GM19452 (cell line): ENCODE measurements at regions not wholly inside any gene's neighbourhood (a gene's known extent, or its start where the extent isn't known, plus 50 kb on each side); places are given as distances from the start of the nearest gene placed in this dataset.
"Not testable (repeated sequence)": the region's sequence is repeated elsewhere in the genome, so short reads cannot be mapped to it uniquely, and the experiment has no call there.

Experiments used
- ATAC-seq: cut with Tn5 transposase; IDR thresholded peaks from one replicate; pipeline ENCODE4 v1.9.1; 2021; ENCODE audit not compliant: unreplicated experiment

DNA sequence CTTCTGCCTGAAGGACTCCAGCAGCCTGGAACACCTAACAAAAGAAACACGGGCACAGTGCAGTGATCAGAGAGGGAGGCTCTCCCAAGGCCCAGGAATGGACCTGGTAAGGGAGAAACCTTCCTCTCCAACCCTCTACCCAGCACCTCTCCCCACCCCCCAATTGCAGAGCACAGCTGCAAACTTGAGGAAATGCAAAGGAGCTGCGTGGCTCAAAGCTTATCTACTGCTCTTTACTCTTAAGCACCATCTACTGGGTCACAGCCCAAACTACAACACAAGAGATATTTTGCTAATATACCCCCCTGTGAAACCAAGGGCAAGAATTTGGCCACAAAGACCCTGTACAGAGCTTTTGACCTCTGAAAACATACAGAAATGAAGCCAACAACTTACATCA lies 328.3 kb downstream of the OXSM start:
- ATAC-seq: no peak

DNA sequence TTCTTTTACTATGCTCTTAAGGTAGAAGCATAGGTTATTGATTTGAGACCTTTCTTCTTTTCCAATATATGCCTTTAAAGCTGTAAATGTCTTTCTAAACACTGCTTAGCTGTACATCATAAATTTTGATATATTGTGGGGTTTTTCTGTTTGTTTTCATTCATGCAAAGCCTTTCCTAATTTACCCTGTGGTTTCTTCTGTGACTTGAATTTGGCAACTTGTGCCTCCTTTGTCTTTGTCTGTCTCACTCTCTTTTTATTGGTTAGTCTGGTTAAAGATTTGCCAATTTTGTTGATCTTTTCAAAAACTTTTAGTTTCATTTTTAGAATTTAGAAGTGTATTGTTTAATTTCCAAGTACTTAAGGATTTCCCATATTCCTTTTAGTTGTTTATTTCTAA lies 343.1 kb downstream of the OXSM start:
- ATAC-seq: no peak

DNA sequence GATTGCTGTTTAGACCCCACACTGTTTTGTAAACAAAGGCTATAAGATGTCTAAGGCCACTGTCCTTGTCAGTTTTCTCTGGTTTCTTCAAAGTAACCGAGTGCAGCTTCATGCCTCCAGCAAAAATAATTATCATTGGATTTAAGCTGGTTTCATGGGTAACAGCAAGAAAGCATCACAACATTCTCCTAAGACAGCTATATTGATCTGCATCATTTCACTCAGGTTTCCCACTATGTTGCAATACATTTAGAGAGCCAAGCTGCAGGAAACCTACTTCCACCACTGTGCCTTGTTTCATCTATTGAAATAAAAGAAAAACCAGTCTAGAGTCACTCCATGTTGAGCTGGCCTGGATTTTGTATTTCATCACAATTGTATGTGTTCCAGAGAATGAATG lies 351.4 kb downstream of the OXSM start:
- ATAC-seq: no peak

DNA sequence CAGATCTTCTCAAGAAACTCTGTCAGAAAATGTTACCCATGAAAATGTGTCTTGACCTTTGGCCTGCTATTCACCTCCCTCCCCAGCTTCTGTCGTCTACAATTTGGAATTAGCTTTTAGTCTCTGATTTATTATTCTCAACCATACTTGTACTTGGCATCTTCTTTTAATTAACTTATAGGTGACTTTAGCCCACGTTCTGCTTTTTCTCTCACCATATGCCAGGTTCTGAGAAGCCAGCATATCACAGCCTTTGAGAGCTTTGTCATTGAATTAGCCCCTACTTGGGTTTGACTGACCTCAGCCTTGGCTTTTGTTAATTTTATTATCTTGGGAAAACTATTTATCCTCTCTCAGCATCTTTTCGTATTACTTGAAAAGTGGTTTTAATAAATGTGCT lies 355.9 kb downstream of the OXSM start:
- no peak for ATAC-seq

DNA sequence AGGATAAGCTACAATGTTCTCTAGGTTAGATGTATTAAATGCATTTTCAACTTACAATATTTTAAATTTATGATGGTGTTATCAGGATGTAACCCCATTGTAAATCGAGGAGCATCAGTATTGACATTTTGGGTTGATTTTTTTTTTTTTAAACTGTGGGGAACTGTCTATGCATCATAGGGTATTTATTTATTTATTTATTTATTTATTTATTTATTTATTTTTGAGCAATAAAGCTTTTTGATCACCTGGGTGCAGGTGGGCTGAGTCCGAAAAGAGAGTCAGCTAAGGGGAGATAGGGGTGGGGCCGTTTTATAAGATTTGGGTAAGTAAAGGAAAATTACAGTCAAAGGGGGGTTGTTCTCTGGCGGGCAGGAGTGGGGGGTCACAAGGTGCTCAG lies 367.5 kb downstream of the OXSM start:
- not testable (repeated sequence) for ATAC-seq

DNA sequence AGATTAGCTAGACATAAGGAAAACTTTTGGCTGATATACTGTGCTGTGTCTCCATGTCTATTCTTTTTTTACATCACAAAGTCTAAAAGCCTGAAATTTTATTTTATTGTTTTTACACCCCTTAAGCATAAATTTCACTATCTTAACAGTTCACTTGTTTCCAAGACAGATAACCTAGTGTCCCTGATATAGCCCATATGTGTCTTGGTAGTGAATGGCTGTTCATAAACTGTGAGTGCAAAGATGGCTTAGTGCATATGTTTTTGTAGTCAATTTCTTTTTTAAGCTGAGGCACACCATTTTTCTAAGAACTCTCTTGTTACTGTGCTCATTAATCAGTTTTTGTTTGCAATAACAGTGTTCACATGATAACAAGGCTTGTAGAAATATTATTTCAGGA lies 381.1 kb downstream of the OXSM start:
- ATAC-seq: no peak

DNA sequence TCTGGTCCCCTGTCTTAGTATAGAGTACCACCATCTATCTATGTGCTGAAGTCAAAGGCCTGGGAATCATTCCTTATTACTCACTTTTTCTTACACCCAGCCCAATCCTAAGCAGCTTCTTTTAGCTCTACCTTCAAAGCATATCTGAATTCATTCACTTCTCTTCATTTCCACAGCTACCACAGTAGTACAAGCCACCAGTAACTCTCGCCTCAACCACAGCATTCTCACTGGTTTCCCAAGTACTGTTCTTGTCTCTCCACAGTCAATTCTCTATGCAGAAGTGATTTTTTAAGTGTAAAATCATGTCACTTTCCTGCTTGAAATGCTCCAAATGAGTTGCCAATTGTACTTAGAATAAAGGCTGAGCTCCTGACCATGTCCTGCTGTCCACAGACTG lies 401.7 kb downstream of the OXSM start:
- no peak for ATAC-seq

DNA sequence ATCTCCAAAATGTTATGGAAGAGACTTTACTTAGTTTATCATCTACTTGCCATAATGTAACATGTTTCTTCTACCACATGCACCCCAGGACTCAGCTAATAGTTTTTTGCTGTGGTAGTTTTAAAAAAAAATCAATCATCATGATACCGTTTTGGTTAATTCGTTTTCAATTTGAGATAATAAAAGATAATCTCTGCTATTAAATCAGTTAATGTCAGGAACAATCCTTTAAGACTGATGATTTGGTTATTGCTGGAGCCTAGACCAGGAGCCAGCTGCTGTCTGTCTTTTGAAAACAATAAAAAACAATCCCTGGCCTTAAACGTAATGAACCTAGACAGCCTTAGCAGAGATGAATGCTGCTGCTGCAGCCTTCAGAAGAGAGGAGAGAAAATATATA lies 403.7 kb downstream of the OXSM start:
- no peak for ATAC-seq

DNA sequence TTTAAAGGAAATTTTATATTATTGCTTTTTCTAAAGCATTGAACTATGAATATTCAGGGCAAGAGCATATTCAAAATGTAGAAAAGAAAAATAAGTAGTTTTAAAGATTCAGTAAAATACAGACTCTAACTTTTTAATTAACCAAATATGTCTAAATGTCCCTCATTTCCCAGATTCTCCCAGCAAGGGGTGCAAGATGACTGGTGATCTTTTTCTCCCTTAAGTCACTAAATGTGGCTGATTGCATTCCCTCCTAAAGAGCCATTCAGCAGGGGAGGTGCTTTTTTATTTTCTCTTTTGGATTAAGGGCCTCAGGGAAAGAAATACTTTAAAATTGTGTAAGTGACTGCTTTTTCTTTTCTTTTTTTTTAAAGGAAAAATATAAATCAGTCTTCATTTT lies 406.9 kb downstream of the OXSM start:
- ATAC-seq: no peak

DNA sequence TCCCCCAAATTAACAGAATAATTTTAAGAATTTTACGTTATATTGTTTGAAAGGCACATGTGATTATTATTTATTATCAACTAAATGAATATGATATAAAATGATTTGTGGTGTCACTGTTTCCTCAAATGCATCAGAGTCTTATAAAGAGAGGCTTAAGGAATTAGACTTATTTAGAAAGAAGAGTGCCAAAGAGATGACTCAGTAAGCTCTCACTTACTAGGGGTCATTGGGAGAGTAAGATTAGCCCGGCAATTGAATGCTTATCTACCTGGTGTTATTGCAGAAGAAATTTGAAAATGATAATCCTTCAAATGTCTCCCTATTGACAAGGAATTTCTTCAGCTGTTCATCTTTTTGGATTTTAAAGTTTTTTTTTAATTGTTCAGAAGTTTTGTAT lies 408.7 kb downstream of the OXSM start:
- no peak for ATAC-seq

DNA sequence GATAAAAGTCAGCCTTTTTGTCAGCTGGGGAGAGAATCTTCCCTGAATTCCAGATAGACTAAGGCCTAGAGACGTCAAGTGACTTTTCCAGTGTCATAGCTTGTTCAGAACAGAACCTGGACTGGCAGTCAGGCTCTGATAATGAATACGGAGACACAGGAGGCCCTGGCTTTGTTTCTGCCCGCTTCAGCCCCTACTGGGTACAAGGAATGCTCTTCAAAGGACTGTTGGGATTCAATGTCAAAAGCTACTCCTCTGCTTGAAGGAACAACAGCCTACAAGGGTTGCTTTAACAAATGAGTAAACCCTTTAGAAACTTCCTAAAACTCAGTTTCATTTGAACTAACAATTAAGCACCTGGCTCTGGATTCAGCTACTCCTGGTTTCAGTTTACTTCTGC lies 412.3 kb downstream of the OXSM start:
- no peak for ATAC-seq

DNA sequence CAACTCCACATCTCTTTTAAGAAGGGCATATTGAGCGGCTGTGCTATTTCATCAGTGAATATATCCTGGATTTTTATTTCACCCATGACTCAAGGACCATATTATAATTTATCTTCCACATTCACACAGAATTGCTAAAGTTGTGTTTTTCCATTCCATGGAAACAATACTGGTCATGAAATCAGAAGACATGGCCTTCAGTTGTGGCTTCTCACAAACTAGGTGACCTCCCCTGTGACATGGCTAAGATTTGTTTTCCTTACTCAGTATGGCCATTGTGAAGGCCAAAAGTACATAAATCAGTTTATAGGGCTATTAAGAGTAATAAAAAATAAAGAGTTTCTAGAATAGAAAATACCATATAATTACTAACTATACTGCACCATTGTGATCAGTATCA lies 415.6 kb downstream of the OXSM start:
- no peak for ATAC-seq

DNA sequence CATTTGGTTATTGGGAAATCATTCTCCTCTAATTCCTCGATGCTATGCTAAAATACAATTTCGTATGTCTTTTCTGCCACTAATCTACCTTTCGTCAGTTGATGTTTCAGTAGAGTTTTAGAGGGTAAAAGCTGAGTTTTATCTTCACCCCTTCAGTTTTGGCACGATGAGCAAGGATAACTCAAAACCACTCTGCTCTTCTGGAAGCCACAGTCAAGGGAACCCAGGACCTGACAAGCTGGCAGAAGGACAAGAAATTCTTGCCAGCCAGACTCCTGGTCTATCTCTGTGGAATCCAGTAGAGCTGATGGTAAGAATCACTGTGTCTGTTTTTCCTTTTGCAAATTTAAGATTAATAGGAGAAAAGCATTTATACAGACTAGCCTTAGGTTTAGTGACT lies 414.4 kb upstream of the LRRC3B start:
- no peak for ATAC-seq

DNA sequence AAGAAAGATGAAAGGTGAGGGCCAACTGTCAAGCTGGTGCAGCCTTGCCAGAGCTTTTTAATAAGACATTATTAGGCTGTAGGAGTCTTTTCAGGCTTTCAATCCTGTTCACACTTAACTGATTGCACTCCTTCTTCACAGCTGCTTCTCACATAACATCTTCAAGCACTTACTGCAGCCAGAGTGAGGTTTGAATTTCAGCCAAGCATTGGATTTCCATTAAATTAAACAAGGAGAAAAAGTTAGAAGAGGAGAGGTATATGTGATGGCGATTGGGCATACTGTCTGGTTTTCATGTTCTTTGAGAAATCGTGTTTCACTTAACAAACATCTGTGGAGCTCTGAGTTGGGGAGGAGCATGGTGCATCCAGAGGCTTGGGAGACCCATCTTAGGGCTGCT lies 392.8 kb upstream of the LRRC3B start:
- ATAC-seq: no peak

DNA sequence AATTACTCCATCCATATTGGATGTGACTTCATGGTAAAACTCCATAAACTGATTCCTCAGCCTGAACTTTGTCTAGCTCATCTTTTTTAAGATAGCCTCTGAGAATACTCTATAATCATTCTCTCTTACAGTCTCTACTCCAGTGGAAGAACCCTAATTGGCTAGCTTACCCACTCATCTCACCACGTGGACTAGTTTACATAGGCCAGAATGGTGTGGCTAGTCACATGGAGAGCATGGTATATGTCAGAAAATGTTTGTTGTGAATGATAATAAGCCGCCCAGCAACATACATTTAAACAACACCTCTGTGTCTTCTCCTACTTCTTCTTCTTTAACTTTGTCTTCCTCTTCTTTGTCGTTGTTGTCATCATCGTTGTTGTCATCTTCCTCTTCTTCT lies 389.2 kb upstream of the LRRC3B start:
- no peak for ATAC-seq

DNA sequence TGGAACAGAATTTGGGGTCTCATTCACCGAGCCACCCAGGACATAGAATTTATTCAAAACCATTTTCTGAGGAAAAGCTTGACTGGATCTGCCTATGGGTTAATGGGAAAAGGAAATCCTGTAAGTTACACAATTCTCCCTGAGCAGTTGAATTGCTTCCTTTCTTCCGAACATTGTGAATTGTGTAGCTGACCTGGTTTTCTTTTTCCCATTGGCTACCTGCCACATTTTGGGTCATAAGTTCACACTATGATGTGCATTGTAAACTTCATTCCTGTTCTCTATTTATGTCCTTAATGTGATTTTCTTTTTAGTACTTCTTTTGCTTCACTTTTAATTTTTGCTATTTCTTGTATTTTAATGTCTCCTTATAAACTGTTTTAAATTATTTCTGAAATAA lies 386.0 kb upstream of the LRRC3B start:
- no peak for ATAC-seq

DNA sequence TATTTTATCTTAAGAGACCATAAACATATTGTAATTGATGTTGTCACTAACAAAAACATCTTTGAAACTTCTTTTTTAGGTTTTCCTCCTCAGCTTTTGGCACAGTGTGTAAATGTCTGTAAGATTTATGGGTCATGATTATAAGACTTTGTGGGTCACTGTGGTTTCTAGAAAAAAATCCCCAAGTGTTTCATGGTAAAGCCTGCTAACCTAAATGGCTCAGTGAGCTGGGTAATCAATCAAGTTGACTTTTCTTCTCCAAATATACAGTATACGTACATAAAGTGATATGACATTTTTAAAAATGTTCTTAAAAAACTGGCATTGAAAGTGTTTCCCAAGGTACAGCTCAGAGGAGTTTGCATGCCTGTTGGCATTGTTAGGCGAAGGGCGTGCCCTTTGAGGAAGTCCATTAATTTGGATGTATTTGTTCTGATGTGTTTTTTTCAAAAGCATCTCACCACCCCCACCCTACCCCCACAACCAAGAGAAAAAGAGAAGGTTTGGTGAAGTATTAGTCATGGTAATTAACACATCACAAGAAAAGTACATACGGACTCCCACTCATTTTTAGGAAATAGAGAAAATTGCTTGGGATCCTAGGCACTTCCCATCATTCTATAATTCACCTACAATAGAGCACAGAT lies 385.4 kb upstream of the LRRC3B start:
- no peak for ATAC-seq

DNA sequence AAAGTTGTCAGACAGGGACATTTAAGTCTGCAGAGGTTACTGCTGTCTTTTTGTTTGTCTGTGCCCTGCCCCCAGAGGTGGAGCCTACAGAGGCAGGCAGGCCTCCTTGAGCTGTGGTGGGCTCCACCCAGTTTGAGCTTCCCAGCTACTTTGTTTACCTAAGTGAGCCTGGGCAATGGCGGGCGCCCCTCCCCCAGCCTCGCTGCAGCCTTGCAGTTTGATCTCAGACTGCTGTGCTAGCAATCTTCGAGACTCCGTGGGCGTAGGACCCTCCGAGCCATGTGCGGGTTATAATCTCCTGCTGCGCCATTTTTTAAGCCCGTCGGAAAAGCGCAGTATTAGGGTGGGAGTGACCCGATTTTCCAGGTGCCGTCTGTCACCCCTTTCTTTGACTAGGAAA lies 378.0 kb upstream of the LRRC3B start:
- ATAC-seq: not testable (repeated sequence)

DNA sequence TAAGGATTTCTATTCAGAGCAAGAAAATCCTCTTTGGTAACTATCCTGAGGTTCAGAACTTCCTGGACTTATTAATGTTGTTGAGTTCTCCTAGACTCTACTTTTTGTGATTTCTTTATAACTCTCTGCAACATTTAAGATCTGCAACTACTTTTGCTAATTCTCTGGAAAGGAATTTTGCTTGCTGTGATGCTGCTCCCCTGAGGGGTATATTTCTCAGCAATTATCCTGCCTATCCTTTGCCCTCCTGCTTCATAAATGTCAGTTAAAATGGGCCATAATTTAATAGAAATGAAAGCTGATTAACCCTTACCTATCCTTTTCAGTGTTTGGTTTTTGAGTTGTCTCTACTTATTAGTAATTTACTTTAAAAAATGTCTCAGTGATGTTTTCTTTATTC lies 377.3 kb upstream of the LRRC3B start:
- no peak for ATAC-seq

DNA sequence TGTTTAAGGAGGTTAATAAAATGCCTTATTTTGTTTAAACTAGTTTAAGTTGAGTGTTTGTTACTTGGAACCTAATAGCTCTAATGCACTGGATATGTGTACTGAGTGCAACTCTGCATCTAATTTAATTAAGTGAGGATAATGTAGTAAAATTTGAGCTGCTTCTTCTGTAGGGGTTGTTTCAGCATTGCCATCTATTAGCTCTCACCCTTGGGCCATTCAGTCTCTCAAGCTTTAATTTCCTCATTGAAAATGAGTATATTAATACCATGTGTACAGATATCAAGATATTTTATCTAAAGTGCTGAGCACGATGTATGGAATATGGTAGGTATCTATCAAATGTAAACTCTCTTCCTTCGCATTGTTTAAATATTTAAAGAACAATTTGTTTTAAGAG lies 375.7 kb upstream of the LRRC3B start:
- ATAC-seq: no peak

DNA sequence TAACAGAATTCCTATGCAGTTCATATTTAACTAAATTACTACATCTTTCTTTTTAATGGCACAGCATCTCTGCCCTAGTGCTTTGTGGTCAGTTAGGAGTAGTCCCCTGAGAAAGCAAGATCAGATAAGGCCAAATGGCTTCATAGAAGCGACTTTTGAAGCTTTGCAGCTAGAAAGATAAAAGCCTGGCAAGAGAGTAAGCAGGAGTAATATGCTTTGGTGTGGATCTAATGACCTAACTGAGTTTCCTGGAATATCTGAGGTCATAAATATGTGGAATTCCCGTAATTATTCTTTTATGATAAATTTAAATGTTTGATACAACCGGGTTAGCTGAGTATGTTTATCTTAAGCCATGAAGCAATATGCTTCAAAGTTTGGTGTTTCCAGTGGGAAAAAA lies 374.9 kb upstream of the LRRC3B start:
- ATAC-seq: no peak

DNA sequence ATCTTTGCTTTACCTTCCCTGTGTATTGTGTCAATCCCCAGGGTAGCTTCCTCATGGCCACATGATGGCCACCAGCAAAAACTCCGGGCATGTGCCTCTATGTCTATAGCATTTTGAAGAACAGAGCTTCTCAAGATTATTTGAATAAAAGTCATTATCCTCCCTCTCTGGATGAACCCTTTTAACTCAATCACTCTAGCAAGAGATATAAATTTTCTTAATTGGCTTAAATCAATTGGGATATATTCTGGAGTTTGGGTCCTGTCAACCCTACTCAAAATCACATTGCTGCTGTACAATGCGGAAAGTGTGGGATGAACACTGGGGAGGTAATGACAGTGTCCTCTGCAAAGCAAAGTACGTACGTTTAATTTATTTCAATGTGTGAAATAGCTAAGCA lies 370.6 kb upstream of the LRRC3B start:
- ATAC-seq: no peak

DNA sequence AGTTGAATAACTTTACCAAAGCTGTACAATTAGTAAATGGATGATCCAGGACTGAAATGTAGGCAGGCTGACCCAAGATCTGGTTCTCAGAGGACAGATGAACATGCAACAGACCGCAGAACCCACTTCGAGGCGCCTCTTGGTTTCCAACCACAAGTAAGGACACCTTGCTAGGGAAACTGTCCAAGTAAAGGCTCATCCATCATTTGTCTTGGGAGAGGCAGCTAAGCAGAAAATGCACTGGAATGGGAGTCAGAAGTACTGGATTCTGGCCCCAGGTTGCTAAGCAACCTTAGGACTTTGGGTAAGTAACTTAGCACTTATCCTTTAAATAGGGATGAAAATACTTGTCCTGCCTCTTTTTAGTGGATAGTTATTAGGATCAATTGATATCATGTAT lies 366.3 kb upstream of the LRRC3B start:
- ATAC-seq: no peak

DNA sequence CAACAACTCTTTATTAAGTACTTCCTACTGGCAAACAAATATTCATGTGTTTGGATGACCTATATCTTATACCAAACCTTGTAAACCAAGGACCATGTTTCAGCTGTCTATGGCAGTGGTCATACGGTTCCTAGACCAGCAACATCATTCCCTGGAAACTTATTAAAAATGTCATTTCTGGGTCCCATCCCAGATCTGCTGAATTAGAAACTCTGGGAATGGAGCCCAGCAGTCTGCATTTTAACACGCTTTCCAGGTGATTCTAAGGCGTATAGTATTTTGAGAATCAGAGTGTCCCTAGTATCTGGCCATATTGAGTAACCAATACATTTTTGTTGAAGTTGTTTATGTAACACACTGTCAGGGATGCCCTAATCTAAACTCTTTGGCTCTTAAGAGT lies 363.4 kb upstream of the LRRC3B start:
- ATAC-seq: no peak
